GM12874 (cell line): ENCODE measurements at regions not wholly inside any gene's neighbourhood (a gene's known extent, or its start where the extent isn't known, plus 50 kb on each side); places are given as distances from the start of the nearest gene placed in this dataset.

Source experiments
- TF ChIP-seq, protein P1 (sequence below): IDR thresholded peaks from 2 replicates; pipeline ENCODE4 v1.5.1; 2011; ENCODE audit warnings: low read depth, mild to moderate bottlenecking, control low read depth, low read length, moderate library complexity; ENCODE audit not compliant: insufficient read depth

DNA sequence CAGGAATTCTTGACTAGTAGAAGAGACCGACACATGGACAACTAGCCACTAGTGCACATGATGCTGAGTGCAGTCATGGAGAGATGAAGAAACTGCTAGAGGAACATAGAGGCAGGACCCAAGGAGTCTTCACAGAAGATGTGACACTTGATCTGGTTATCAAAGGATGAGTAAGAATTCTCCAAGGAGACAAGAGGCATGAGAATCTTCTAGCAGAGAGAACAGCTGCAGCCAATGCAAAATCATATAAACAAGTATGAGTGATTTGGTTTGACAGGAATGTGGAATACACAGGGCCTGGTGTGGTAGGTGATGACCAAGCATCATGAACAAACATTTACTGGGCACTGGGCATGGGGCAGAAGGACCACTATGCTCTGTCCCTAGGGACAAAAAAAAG is 140.9 kb upstream of the CTTNBP2NL start:
- TF ChIP-seq, protein P1, sequence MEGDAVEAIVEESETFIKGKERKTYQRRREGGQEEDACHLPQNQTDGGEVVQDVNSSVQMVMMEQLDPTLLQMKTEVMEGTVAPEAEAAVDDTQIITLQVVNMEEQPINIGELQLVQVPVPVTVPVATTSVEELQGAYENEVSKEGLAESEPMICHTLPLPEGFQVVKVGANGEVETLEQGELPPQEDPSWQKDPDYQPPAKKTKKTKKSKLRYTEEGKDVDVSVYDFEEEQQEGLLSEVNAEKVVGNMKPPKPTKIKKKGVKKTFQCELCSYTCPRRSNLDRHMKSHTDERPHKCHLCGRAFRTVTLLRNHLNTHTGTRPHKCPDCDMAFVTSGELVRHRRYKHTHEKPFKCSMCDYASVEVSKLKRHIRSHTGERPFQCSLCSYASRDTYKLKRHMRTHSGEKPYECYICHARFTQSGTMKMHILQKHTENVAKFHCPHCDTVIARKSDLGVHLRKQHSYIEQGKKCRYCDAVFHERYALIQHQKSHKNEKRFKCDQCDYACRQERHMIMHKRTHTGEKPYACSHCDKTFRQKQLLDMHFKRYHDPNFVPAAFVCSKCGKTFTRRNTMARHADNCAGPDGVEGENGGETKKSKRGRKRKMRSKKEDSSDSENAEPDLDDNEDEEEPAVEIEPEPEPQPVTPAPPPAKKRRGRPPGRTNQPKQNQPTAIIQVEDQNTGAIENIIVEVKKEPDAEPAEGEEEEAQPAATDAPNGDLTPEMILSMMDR: no peak

DNA sequence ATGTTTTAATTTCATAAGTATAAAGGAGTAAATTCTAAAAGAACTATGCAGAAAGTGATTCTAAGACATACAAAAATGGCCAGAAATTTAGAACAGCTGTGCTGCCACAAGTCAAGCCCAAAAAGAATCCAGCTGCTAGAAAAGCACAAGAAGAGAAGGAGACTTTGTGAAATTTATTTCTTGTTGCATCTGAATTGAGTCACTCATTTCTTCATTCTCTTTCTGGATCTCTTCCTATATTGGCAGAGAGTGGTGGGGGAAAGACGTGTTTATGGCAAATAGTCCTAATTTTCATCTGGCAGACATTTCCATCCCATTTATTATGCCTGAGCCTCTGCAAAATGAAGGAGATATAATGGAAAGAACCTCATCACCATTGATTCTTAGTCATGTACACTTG is 139.6 kb upstream of the CTTNBP2NL start:
- TF ChIP-seq, protein P1: no peak

DNA sequence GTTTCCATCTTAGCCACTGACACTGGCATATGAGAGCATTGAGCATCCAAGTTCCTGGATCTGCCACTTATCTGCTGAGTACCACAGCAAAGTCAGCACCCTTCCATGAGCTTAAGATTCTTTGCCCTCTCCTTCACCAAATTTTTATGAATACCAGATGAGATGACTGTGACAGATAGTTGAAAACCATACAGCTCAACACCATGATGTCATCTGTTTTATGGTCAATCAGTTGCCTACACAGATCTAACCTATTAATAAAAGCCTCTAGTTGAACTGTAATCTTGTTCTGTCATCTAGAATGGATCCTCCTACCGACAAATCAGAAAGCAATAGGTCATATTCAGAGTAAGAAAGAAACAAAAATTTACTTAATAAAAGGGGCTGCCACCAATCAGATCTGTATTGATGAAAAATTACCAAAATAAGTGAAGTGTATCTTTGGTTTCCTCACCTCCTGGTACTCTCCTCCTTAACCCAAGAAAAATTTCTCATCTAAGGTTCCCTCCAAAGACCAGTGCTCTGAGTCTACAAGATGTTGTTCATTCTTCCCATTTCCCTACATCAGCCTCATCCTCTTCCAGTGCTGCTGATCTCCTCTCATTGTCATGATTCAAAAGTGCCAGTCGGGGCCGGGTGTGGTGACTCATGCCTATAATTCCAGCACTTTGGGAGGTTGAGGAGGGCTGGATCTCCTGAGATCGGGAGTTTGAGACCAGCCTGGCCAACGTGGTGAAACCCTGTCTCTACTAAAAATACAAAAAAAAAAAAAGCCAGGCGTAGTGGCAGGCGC is 138.8 kb upstream of the CTTNBP2NL start:
- TF ChIP-seq, protein P1: no peak

DNA sequence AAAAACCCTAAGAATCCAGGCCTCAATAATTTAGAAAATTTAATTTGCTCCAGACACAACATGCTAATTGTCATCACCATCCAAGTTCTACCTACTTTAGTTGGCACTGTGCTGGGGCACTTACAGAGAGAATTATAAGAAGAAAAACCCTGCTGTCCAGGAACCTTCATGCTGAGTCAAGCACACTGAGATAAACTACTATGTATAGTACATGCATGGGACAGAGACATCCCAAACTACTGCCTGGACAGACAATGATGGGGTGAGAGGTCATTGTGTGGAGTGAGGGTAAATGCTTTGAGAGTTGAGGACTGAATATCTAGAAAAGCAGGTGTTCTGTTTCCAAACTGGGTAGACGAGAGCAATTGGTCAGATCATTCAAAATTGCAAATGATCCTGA is 135.3 kb upstream of the CTTNBP2NL start:
- TF ChIP-seq, protein P1: no peak

DNA sequence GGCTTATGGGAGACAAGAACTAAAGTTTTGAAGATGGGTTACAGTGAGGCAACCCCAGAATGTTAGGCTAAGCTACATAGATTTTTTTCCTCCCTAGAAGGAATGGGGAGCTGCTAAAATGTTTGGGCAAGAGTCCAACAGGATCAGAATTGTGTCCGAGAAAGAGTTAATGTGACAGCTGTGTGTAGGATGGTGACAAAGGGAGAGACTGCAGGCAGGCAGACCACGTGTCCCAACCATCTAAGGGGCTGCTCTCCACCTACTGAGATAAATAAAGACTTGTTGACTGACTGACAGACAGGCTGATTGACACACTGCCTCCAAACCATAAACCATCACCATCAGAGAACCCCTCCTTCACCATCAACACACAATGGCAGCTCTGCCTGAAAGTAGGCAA is 133.7 kb upstream of the CTTNBP2NL start:
- TF ChIP-seq, protein P1: no peak

GRCh38 chr1:112263042-112263441 is 133.0 kb upstream of the CTTNBP2NL start:
- TF ChIP-seq, protein P1: no peak

GRCh38 chr1:112263453-112263852 is 132.6 kb upstream of the CTTNBP2NL start:
- TF ChIP-seq, protein P1: no peak

DNA sequence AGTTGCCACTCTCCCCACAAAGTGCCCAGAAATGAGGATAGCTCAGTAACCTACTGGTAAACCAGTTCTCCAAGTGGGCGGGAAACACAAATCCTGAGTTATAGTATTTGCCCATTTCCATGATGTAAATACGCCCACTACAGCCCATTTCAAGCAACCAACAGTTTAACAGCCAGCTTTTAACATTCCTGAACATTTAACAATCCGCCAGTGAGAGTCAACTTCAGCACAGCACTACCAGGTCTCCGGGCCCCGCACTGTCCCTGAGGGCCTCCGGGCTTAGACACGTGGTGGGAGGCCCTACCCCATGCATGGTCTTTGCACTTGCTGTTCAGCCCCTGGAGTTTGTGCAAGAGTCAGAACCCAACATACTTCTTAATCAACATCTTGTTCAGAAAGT is 132.0 kb upstream of the CTTNBP2NL start:
- TF ChIP-seq, protein P1: no peak
